ENCODE measurements at regions not wholly inside any gene's neighbourhood (a gene's known extent, or its start where the extent isn't known, plus 50 kb on each side); places are given as distances from the start of the nearest gene placed in this dataset.

DNA sequence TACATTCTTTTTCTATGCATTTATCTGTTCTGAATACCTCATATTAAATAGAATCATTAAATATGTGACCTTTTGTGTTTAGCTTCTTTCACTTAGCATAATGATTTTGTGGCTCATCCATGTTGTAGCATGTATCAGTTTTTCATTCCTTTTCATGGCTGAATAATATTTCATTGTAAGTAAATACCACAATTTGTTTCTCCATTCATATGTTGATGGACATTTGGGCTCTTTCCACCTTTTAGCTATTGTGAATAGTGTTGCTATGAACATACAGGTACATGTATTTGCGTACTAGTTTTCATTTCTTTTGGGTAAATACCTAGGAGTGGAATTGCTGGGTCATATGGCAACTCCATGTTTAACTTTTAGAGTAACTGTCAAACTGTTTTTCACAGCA lies 85.1 kb downstream of the GNL3L start:
- Histone ChIP-seq H3K4me3 (no peak overlapping the region), H3K4me2 (ENCODE audit: unreplicated experiment) (no peak overlapping the region), H3K9me2 (ENCODE audit: insufficient read depth) (no peaks in the 10 kb centered on the region), H3K79me2 (ENCODE audit: insufficient read depth) (no peaks in the 10 kb centered on the region), H3K9me3 (ENCODE audit: low read depth) (no peaks in the 10 kb centered on the region), H3K36me3 (ENCODE audit: low read depth) (no peaks in the 10 kb centered on the region), H3K27ac (no peak overlapping the region), H3K4me1 (ENCODE audit: insufficient read depth) (no peaks in the 10 kb centered on the region), H3K9ac (no peak overlapping the region), H2AFZ (no peak overlapping the region), H4K20me1 (ENCODE audit: insufficient read depth) (no peaks in the 10 kb centered on the region), H3F3A (ENCODE audit: insufficient read depth) (no peaks in the 10 kb centered on the region), H3K27me3 (replicated peaks; ENCODE audit: insufficient read depth) (no peaks in the 10 kb centered on the region)
- in situ Hi-C loops (cut with MboI), result no loop called here
- no peak for DNase-seq
- TF ChIP-seq EZH2phosphoT487 (IDR thresholded peaks at IDR 0.05; ENCODE audit: insufficient read depth, low read depth) (no peak), EZH2 (IDR thresholded peaks at IDR 0.05; ENCODE audit: insufficient read depth, poor library complexity, severe bottlenecking) (no peak)
- WGBS, 2 experiments (ENCODE audit: low coverage in 1 of 2, low lambda C conversion rate in 2 of 2, missing lambda C conversion rate in 2 of 2), result 95 to 100% methylated on average over 1 of the region's 1 CpG

DNA sequence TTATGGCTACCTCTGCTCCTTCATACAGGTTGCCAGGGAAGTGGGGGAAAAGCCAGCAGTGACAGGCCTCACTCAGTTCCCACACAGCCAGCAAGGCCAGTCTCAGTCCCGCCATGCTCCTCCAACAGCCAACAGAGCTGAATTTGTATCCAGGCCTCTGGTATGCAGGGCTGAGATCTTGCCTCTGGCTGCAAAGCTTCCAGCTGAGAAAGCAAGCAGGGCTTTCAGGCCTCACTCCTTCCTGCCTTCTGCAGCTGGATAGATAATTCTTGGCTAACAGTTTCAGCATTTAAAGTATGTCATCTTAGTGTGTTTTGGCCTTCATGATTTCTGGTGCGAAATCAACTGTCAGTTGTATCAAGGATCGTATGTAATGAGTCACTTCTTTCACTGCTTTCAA lies 103.6 kb downstream of the GNL3L start:
- Histone ChIP-seq H4K20me1 (ENCODE audit: insufficient read depth) (no peaks in the 10 kb centered on the region), H3K9me3 (ENCODE audit: low read depth) (no peaks in the 10 kb centered on the region), H3K9me2 (ENCODE audit: insufficient read depth) (no peaks in the 10 kb centered on the region), H3F3A (ENCODE audit: insufficient read depth) (no peaks in the 10 kb centered on the region), H2AFZ (no peak overlapping the region), H3K4me2 (ENCODE audit: unreplicated experiment) (no peak overlapping the region), H3K4me1 (ENCODE audit: insufficient read depth) (peaks cover 1% of the 10 kb centered on the region; the same call in 1 of the 2 replicates), H3K27me3 (replicated peaks; ENCODE audit: insufficient read depth) (no peaks in the 10 kb centered on the region), H3K79me2 (ENCODE audit: insufficient read depth) (no peaks in the 10 kb centered on the region), H3K4me3 (no peak overlapping the region), H3K9ac (no peak overlapping the region), H3K27ac (no peak overlapping the region), H3K36me3 (ENCODE audit: low read depth) (no peaks in the 10 kb centered on the region)
- TF ChIP-seq EZH2 (IDR thresholded peaks at IDR 0.05; ENCODE audit: insufficient read depth, poor library complexity, severe bottlenecking), result no peak
- no peak for TF ChIP-seq EZH2phosphoT487 (IDR thresholded peaks at IDR 0.05; ENCODE audit: insufficient read depth, low read depth)
- DNase-seq, result no peak
- in situ Hi-C loops (cut with MboI), result no loop called here
- WGBS, 2 experiments (ENCODE audit: low coverage in 1 of 2, low lambda C conversion rate in 2 of 2, missing lambda C conversion rate in 2 of 2), result 89 to 91% methylated on average over 3 of the region's 3 CpGs

DNA sequence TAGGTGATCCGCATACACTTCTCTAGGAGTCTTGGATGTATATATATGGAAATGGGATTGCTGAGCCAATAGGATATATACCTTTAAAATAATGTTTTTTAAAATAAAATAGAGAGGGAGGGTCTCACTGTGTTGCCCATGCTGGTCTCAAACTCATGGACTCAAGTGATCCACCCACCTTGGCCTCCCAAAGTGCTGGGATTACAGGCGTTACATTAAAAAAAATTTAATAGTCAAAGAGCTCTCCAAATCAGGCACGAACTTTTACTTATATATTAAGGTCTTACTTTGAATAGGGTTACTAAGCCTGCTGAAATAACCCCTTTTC lies 109.0 kb downstream of the GNL3L start:
- Histone ChIP-seq H2AFZ (peak overlapping the region; percentile 90), H3K9me2 (ENCODE audit: insufficient read depth) (no peaks in the 10 kb centered on the region), H3K79me2 (ENCODE audit: insufficient read depth) (no peaks in the 10 kb centered on the region), H3K27me3 (replicated peaks; ENCODE audit: insufficient read depth) (no peaks in the 10 kb centered on the region), H4K20me1 (ENCODE audit: insufficient read depth) (no peaks in the 10 kb centered on the region), H3K9me3 (ENCODE audit: low read depth) (no peaks in the 10 kb centered on the region), H3K36me3 (ENCODE audit: low read depth) (no peaks in the 10 kb centered on the region), H3K27ac (peak overlapping the region; percentile 96), H3K4me2 (ENCODE audit: unreplicated experiment) (peak overlapping the region; percentile 56), H3K4me3 (peak overlapping the region; percentile 75), H3F3A (ENCODE audit: insufficient read depth) (0 out of 2 replicates have a peak, but pooled peaks cover 5% of the 10 kb centered on the region), H3K9ac (peak overlapping the region; percentile 88), H3K4me1 (ENCODE audit: insufficient read depth) (peaks cover 11% of the 10 kb centered on the region)
- TF ChIP-seq EZH2 (IDR thresholded peaks at IDR 0.05; ENCODE audit: insufficient read depth, poor library complexity, severe bottlenecking) (no peak), EZH2phosphoT487 (IDR thresholded peaks at IDR 0.05; ENCODE audit: insufficient read depth, low read depth) (no peak)
- in situ Hi-C loops (cut with MboI), result no loop called here
- DNase-seq, result peak; percentile 0
- WGBS, 2 experiments (ENCODE audit: low coverage in 1 of 2, low lambda C conversion rate in 2 of 2, missing lambda C conversion rate in 2 of 2), result 33% methylated on average over 3 of the region's 3 CpGs

DNA sequence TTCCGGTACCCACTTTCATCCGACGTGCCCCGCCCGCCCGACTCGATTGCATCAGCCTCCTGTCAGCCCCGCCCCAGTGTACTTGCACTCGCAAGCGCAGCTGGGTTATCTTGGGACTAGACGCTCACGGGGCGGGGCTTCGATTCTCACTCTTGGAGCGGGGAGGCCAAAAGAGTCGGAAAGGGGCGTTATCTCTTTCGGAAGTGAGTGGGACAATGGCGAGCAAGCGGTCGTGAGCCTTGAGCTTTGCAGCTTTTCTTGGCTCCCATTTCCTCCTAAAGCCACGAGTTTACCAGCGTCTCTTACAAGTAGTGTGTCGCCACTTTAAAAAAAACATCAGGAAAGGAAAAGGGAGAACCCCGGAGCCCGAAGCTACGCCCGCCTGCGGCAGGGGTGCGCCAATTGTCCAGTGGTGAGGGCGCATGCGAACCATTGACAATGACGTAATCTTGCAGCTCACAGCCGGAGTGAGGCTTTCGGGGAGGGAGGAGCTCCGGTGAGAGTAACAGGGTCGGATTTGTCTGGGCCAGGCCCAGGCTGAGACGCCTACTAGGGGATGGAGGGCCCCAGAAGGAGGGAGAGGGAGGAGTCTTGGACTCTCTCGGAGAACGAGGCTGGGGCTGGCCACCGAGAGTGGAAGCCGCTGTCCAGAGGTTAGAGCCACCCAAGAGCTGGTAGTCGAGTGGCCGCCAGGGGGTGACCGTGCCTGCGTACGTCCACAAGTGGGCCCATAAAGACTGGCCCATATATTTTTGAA lies 109.5 kb downstream of the GNL3L start:
- peak overlapping the region; percentile 75 for H3K4me3 ChIP-seq
- no peaks in the 10 kb centered on the region for H3K79me2 ChIP-seq (ENCODE audit: insufficient read depth)
- 1% methylated on average over 40 to 44 of the region's 47 CpGs for WGBS, 2 experiments (ENCODE audit: low coverage in 1 of 2, low lambda C conversion rate in 2 of 2, missing lambda C conversion rate in 2 of 2)
- no peaks in the 10 kb centered on the region for H3K9me2 ChIP-seq (ENCODE audit: insufficient read depth)
- peaks cover 11% of the 10 kb centered on the region for H3K4me1 ChIP-seq (ENCODE audit: insufficient read depth)
- no peaks in the 10 kb centered on the region for H3K9me3 ChIP-seq (ENCODE audit: low read depth)
- no peak for TF ChIP-seq EZH2phosphoT487 (IDR thresholded peaks at IDR 0.05; ENCODE audit: insufficient read depth, low read depth)
- TF ChIP-seq EZH2 (IDR thresholded peaks at IDR 0.05; ENCODE audit: insufficient read depth, poor library complexity, severe bottlenecking), result no peak
- H3K4me2 ChIP-seq (ENCODE audit: unreplicated experiment), result peak overlapping the region; percentile 78
- peak overlapping the region; percentile 90 for H2AFZ ChIP-seq
- H3K27ac ChIP-seq, result peak overlapping the region; percentile 96
- in situ Hi-C loops (cut with MboI), result no loop called here
- no peaks in the 10 kb centered on the region for H3K27me3 ChIP-seq (replicated peaks; ENCODE audit: insufficient read depth)
- no peaks in the 10 kb centered on the region for H4K20me1 ChIP-seq (ENCODE audit: insufficient read depth)
- H3K9ac ChIP-seq, result peak overlapping the region; percentile 88
- H3F3A ChIP-seq (ENCODE audit: insufficient read depth), result 0 out of 2 replicates have a peak, but pooled peaks cover 5% of the 10 kb centered on the region
- no peaks in the 10 kb centered on the region for H3K36me3 ChIP-seq (ENCODE audit: low read depth)
- peak; percentile 97 for DNase-seq

All from GM23248 (cell line).